H1 (cell line): ENCODE measurements at regions not wholly inside any gene's neighbourhood (a gene's known extent, or its start where the extent isn't known, plus 50 kb on each side); places are given as distances from the start of the nearest gene placed in this dataset.

Source experiments
- JUND ChIP-seq: IDR thresholded peaks from 2 replicates; pipeline ENCODE4 v1.6.1; 2011; ENCODE audit warnings: mild to moderate bottlenecking, improper control_type of control experiment, low read length
- RFX5 ChIP-seq: IDR thresholded peaks from 2 replicates; pipeline ENCODE4 v1.6.1; 2011; ENCODE audit warnings: low read depth, low read length, improper control_type of control experiment, borderline replicate concordance
- TF ChIP-seq, protein P1 (sequence below): IDR thresholded peaks from 2 replicates; pipeline ENCODE4 v1.6.1; 2012; ENCODE audit warnings: inconsistent platforms

DNA sequence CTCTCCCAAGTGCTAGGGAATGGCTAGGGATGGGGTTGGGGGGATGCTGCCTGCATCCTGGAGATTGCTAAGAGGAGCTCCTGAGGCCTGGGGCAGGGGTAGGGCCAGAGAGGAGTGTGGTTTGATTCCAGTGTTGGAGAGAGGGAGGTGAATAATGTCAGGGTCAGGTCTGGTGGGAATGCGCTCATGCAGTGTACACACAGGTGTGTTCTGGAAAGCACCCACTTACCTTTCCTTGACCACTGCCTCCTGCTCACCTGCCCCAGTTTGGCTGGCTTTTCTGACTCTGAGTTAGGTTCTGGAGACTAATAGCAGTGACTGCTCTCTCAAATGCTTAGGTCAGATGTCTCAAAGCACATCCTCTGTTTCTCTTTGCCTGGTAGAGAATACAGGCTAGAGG, 135.4 kb upstream of the BMPER start (continued):
- TF ChIP-seq, protein P1, sequence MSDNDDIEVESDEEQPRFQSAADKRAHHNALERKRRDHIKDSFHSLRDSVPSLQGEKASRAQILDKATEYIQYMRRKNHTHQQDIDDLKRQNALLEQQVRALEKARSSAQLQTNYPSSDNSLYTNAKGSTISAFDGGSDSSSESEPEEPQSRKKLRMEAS: no peak
- TF ChIP-seq JUND (no peak), RFX5 (no peak)
